GM23248 (cell line): ENCODE measurements at regions not wholly inside any gene's neighbourhood (a gene's known extent, or its start where the extent isn't known, plus 50 kb on each side); places are given as distances from the start of the nearest gene placed in this dataset.

Source experiments
- DNase-seq: peaks from one replicate; pipeline ENCODE4 v3.0.0-alpha.2; 2015
- H2AFZ ChIP-seq: fragments of 200-600 bp; sonication (generic); 2 replicates; pipeline ENCODE4 v1.6.1; 2016; ENCODE audit warnings: antibody characterized with exemption
- H3F3A ChIP-seq: fragments of 200-600 bp; sonication (generic); 2 replicates; pipeline ENCODE4 v1.6.1; 2016; ENCODE audit warnings: mild to moderate bottlenecking, antibody characterized with exemption, mixed run types; ENCODE audit not compliant: insufficient read depth
- H3K27ac ChIP-seq: fragments of 200-600 bp; sonication (generic); 2 replicates; pipeline ENCODE4 v1.5.1; 2016; ENCODE audit warnings: mild to moderate bottlenecking
- H3K27me3 ChIP-seq: fragments of 200-600 bp; sonication (generic); replicated peaks from 2 replicates; pipeline ENCODE4 v1.6.1; 2016; ENCODE audit warnings: mild to moderate bottlenecking; ENCODE audit not compliant: insufficient read depth
- H3K36me3 ChIP-seq: fragments of 200-600 bp; sonication (generic); 2 replicates; pipeline ENCODE4 v1.6.1; 2016; ENCODE audit warnings: low read depth, mild to moderate bottlenecking
- H3K4me1 ChIP-seq: fragments of 200-600 bp; sonication (generic); 2 replicates; pipeline ENCODE4 v1.6.1; 2016; ENCODE audit warnings: mild to moderate bottlenecking; ENCODE audit not compliant: insufficient read depth
- H3K4me2 ChIP-seq: fragments of 200-600 bp; sonication (generic); one replicate; pipeline ENCODE4 v1.6.1; 2016; ENCODE audit warnings: mild to moderate bottlenecking; ENCODE audit not compliant: unreplicated experiment
- H3K4me3 ChIP-seq: fragments of 200-600 bp; sonication (generic); 2 replicates; pipeline ENCODE4 v1.5.1; 2016; ENCODE audit warnings: mild to moderate bottlenecking
- H3K79me2 ChIP-seq: fragments of 200-600 bp; sonication (generic); 2 replicates; pipeline ENCODE4 v1.6.1; 2016; ENCODE audit warnings: mild to moderate bottlenecking; ENCODE audit not compliant: insufficient read depth
- H3K9ac ChIP-seq: fragments of 200-600 bp; sonication (generic); 2 replicates; pipeline ENCODE4 v1.6.1; 2016; ENCODE audit warnings: mild to moderate bottlenecking
- H3K9me2 ChIP-seq: fragments of 200-600 bp; sonication (generic); 2 replicates; pipeline ENCODE4 v1.6.1; 2016; ENCODE audit warnings: mixed run types, mild to moderate bottlenecking, moderate library complexity; ENCODE audit not compliant: insufficient read depth
- H3K9me3 ChIP-seq: fragments of 200-600 bp; sonication (generic); one replicate; pipeline ENCODE4 v1.6.1; 2017; ENCODE audit warnings: low read depth
- H4K20me1 ChIP-seq: fragments of 200-600 bp; sonication (generic); 2 replicates; pipeline ENCODE4 v1.6.0; 2016; ENCODE audit not compliant: insufficient read depth
- EZH2 ChIP-seq: fragments of 200-600 bp; sonication (generic); IDR thresholded peaks from 2 replicates; pipeline ENCODE4 v1.6.1; 2018; ENCODE audit warnings: antibody characterized with exemption, mild to moderate bottlenecking; ENCODE audit not compliant: insufficient read depth, poor library complexity, severe bottlenecking
- EZH2phosphoT487 ChIP-seq: fragments of 200-600 bp; sonication (generic); IDR thresholded peaks from 2 replicates; pipeline ENCODE4 v1.6.1; 2018; ENCODE audit warnings: antibody characterized with exemption, moderate library complexity, mild to moderate bottlenecking, low read depth; ENCODE audit not compliant: insufficient read depth
- WGBS, 2 experiments: methylation state at CpG; one replicate each; pipeline ENCODE4 v1.1.6; 2015 to 2017; ENCODE audit warnings: low lambda C conversion rate in 2 of 2, low coverage in 1 of 2; ENCODE audit errors: missing lambda C conversion rate in 2 of 2; 5-methylcytosine and 5-hydroxymethylcytosine counted together
- in situ Hi-C: fragments of 300-500 bp; cut with MboI; formaldehyde crosslinking; loops from 2 replicates; pipeline ENCODE4 v1.15.0; 2020

GRCh38 chr9:117551171-117551570 lies 136.3 kb upstream of the ASTN2 start:
- in situ Hi-C loops: no loop called here
- 6% methylated on average over 2 of the region's 2 CpGs for WGBS, 2 experiments
- Histone ChIP-seq H3K9me3 (no peaks in the 10 kb centered on the region), H3K4me3 (no peak overlapping the region), H3K9me2 (no peaks in the 10 kb centered on the region), H3F3A (no peaks in the 10 kb centered on the region), H3K4me2 (no peak overlapping the region), H2AFZ (no peak overlapping the region), H3K27ac (no peak overlapping the region), H3K79me2 (no peaks in the 10 kb centered on the region), H3K4me1 (no peaks in the 10 kb centered on the region), H4K20me1 (no peaks in the 10 kb centered on the region), H3K36me3 (no peaks in the 10 kb centered on the region), H3K27me3 (no peaks in the 10 kb centered on the region), H3K9ac (no peak overlapping the region)
- DNase-seq: no peak
- TF ChIP-seq EZH2phosphoT487 (no peak), EZH2 (no peak)

GRCh38 chr9:117549444-117549843 lies 134.6 kb upstream of the ASTN2 start:
- no peak overlapping the region for H3K9ac ChIP-seq

DNA sequence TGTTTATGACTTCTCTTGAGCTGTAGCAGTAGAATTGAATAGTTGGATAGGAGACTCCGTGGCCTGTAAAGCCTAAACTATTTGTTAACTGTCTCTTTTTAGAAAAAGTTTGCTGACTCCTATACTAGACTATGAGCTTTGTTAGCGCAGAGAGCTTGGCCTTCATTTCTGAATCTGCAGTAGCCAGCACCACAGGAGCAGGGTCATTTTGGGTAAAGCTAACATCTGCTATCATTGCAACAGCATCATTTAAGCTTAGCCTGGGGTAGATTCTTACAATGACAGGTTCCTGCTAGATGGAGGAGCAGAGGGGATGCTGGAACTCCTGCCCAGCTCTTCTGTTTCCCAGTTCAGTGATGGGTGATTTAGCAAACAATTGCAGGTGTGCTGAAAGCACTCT lies 133.7 kb upstream of the ASTN2 start:
- H3K27me3 ChIP-seq: no peaks in the 10 kb centered on the region

More at GRCh38 chr9:117549444-117549843, 134.6 kb upstream of the ASTN2 start:
- no peak overlapping the region for H2AFZ ChIP-seq
- DNase-seq: no peak
- no peaks in the 10 kb centered on the region for H3K9me3 ChIP-seq
- no peaks in the 10 kb centered on the region for H3K9me2 ChIP-seq
- in situ Hi-C loops: no loop called here
- H3K27me3 ChIP-seq: no peaks in the 10 kb centered on the region
- H3K79me2 ChIP-seq: no peaks in the 10 kb centered on the region
- 24 to 25% methylated on average over 3 of the region's 3 CpGs for WGBS, 2 experiments
- no peak overlapping the region for H3K27ac ChIP-seq
- no peak overlapping the region for H3K4me2 ChIP-seq
- no peaks in the 10 kb centered on the region for H3K4me1 ChIP-seq
- H4K20me1 ChIP-seq: no peaks in the 10 kb centered on the region
- no peaks in the 10 kb centered on the region for H3F3A ChIP-seq
- no peak for TF ChIP-seq EZH2
- no peak for TF ChIP-seq EZH2phosphoT487
- no peak overlapping the region for H3K4me3 ChIP-seq
- no peaks in the 10 kb centered on the region for H3K36me3 ChIP-seq

DNA sequence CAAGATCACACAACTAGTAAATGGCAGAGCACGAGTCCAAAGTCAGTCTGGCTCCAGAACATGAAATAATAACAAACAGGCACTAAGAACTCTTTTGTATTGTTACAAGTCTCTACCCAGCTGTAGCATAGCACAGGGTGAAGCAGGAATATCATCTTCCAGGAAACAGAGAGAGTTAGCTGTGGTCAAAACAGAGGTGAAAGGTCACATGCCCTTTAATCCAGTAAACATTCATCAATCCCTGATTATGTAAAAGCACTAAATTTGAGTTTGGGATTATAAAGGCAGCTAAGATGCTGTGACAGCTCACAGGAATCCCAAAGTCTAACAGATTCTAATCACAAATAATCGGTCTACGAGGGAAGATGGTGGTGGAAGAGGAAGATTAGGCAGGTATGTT lies 133.0 kb upstream of the ASTN2 start:
- Histone ChIP-seq H3K27me3 (no peaks in the 10 kb centered on the region), H2AFZ (no peak overlapping the region), H3K9me3 (no peaks in the 10 kb centered on the region), H3K9ac (no peak overlapping the region), H3K79me2 (no peaks in the 10 kb centered on the region), H3F3A (no peaks in the 10 kb centered on the region), H3K4me2 (no peak overlapping the region), H3K4me3 (no peak overlapping the region), H3K9me2 (no peaks in the 10 kb centered on the region), H3K4me1 (no peaks in the 10 kb centered on the region), H4K20me1 (no peaks in the 10 kb centered on the region), H3K27ac (no peak overlapping the region), H3K36me3 (no peaks in the 10 kb centered on the region)
- WGBS, 2 experiments: 50 to 51% methylated on average over 3 of the region's 3 CpGs
- DNase-seq: no peak
- TF ChIP-seq EZH2phosphoT487 (no peak), EZH2 (no peak)
- in situ Hi-C loops: no loop called here

More for the DNA sequence above, 133.7 kb upstream of the ASTN2 start:
- H3K4me1 ChIP-seq: no peaks in the 10 kb centered on the region
- in situ Hi-C loops: no loop called here
- no peak overlapping the region for H2AFZ ChIP-seq
- TF ChIP-seq EZH2: no peak
- TF ChIP-seq EZH2phosphoT487: no peak
- H3K36me3 ChIP-seq: no peaks in the 10 kb centered on the region
- no peaks in the 10 kb centered on the region for H3K9me3 ChIP-seq
- DNase-seq: no peak
- H3K9me2 ChIP-seq: no peaks in the 10 kb centered on the region
- H3K27ac ChIP-seq: no peak overlapping the region
- no peak overlapping the region for H3K4me2 ChIP-seq
- H4K20me1 ChIP-seq: no peaks in the 10 kb centered on the region
- no peak overlapping the region for H3K9ac ChIP-seq
- 38% methylated on average over 2 of the region's 2 CpGs for WGBS, 2 experiments
- H3K4me3 ChIP-seq: no peak overlapping the region
- H3F3A ChIP-seq: no peaks in the 10 kb centered on the region
- no peaks in the 10 kb centered on the region for H3K79me2 ChIP-seq
